ENCODE measurements at regions not wholly inside any gene's neighbourhood (a gene's known extent, or its start where the extent isn't known, plus 50 kb on each side); places are given as distances from the start of the nearest gene placed in this dataset.

DNA sequence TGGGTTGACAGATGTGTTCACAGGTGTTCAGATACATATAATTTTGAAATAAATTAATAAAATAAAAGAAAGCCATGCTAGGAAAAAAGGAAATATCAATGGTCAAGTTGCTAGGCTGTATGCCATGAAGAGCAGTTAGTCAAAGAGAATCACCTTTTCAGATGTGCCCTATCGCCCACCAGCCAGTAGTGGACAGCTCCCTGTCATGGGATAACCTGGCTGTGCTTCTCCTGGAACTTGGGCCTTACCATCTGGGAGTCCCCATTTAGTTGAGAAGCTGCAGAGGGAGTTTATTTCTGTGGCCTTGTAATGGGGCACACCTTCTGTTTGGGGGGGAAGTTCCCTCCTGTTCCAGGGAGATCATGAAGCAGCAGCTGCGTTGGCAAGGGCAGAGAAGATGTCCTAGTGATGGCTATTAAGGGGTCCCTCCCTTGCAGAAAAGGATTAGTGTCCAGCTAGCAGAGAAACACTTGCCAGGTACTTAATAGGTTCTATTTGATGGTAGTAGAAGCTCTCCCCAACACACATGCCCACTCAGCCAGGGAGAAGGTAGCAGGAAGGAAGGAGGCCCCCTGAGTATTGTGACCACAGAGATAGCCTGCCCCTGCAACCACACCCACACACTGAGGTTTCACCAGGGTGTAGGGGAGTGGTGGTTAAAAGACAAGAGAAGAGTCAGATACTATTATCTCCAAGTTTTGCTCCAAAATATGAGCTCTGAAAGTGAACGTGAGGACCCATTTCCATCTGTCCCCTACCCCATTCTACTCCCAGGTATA is 117.7 kb downstream of the B3GNT2 start:
- no peak for DNase-seq (ENCODE audit: extremely low read depth, low read depth)
- TF ChIP-seq, protein P1, sequence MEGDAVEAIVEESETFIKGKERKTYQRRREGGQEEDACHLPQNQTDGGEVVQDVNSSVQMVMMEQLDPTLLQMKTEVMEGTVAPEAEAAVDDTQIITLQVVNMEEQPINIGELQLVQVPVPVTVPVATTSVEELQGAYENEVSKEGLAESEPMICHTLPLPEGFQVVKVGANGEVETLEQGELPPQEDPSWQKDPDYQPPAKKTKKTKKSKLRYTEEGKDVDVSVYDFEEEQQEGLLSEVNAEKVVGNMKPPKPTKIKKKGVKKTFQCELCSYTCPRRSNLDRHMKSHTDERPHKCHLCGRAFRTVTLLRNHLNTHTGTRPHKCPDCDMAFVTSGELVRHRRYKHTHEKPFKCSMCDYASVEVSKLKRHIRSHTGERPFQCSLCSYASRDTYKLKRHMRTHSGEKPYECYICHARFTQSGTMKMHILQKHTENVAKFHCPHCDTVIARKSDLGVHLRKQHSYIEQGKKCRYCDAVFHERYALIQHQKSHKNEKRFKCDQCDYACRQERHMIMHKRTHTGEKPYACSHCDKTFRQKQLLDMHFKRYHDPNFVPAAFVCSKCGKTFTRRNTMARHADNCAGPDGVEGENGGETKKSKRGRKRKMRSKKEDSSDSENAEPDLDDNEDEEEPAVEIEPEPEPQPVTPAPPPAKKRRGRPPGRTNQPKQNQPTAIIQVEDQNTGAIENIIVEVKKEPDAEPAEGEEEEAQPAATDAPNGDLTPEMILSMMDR (IDR thresholded peaks at IDR 0.05; ENCODE audit: low read depth, low read length): no peak

DNA sequence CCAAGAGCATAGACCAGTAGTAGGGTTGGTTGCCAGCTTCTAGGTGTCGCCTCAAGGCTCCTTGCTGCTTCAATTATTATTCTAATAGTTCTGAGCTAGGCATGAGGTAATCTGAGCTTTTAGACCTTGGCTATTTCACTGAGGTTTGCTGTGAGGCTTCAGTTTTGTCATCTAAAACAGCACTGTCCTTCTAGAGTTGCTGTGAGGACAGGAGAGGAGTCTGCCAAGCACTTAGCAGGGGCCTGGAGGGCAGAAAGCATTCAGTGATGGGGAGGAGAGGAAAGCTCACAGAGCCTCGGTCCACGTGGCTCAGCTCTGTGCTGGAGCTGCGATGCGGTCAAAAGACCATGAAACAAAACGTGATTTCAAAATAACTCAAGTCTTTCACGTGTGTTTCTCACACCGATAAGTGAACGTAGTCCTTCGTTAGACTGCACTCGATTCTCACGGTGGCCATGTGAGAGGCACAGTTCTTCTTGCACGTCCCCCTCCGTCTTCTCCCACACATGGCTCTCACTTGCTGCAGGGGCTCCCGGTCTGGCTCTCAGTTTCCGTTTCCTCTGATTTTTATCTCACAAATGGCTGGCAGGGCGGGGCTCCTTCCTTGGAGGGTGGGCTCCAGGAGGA is 113.7 kb downstream of the B3GNT2 start:
- TF ChIP-seq, protein P1 (IDR thresholded peaks at IDR 0.05; ENCODE audit: low read depth, low read length): no peak
- no peak for DNase-seq (ENCODE audit: extremely low read depth, low read depth)

DNA sequence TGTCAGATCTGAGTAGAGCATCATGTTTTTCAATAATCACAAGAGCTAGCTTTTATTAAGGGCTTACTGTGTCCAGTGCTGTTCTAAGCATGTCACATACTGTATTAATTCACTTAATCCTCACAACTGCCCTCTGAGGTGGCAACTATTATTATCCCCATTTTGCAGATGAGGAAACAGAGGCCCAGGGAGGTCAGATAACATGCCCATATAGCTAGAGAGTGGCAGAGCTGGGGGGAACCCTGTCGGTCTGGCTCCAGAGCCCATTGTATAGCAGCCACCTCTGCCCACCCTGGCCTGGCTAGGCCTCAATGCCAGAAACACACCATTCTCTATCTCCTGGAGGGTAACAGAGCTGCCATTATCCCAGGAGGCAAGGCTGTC is 113.2 kb downstream of the B3GNT2 start:
- TF ChIP-seq, protein P1 (IDR thresholded peaks at IDR 0.05; ENCODE audit: low read depth, low read length): no peak
- DNase-seq (ENCODE audit: extremely low read depth, low read depth): no peak

DNA sequence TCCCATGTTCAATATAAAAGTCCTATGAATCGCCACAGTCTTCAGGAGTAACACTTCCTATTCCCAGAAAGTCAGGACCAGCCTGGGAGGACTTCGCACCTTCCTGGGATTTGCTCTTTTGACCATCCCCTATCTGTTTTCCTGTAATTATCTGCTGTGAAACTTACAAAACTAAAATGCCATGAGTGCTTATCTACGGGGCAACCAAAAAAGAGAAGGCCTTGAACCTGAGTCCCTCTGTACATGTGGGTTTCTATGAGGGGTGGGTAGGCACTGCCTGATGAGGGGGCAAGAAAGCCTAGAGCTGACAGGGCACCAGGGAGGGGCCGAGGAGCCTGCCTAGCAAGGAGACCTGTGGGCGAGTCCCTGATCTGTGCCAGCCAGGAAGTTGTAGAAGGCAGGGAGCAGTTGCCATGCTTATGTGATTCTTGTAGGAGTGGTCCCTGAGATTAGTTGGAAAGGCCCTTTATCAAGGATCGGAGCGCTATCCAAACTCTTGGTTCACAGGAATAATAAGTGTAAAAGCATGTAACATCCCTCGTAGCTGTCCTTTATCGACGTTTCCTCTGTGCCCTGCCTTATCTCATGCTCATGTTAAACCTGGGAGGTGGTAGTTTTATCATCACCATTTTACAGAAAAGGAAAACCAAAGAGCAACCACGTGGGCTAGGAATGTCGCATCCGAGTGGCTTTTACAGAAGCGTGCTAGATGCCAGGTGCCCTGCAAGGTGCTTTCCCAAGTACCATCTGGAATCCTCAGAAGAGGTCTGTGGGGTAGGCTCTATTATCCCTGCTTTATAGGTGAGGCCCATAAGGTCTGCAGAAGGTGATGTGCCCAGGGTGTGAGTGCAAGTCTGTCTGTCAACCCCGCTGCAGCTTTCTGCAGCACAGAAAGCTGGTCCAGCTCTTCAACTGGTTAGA is 111.8 kb downstream of the B3GNT2 start:
- TF ChIP-seq, protein P1 (IDR thresholded peaks at IDR 0.05; ENCODE audit: low read depth, low read length): no peak
- no peak for DNase-seq (ENCODE audit: extremely low read depth, low read depth)

DNA sequence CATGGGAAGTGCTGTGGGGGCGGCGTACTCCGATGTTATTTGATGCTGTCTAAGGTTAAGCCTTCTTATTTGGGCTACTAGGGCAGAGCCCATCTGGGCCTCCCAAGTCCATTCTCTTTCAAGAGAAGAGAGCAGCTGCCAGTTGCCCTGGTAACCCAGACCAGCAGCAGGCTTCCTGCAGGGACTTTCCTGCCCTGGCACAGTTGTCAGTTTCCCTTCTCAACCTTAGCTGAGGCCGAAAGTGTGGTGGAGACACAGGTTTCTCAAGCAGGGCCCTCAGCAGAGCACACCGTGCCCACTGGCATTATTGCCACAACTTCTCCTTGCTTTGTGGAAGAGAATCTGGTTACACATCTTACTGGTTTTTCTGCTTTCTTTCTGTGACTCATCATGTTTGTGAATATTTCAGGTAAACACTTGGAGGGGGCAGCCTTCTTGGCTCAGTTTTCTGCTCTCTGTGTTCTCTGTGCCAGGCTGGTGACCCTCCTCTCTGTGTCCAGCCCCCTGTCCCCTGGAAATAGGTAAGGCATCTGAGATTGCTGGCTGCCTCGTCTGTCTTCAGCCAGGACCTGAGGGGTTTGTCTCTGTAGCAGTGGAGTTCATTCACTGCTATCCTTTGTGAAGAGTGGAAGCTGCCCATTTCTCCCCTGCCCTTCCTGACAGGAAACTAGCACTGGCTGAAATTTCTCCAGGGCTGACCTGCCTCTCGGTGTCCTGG is 111.0 kb downstream of the B3GNT2 start:
- DNase-seq (ENCODE audit: extremely low read depth, low read depth): no peak
- TF ChIP-seq, protein P1 (IDR thresholded peaks at IDR 0.05; ENCODE audit: low read depth, low read length): no peak

DNA sequence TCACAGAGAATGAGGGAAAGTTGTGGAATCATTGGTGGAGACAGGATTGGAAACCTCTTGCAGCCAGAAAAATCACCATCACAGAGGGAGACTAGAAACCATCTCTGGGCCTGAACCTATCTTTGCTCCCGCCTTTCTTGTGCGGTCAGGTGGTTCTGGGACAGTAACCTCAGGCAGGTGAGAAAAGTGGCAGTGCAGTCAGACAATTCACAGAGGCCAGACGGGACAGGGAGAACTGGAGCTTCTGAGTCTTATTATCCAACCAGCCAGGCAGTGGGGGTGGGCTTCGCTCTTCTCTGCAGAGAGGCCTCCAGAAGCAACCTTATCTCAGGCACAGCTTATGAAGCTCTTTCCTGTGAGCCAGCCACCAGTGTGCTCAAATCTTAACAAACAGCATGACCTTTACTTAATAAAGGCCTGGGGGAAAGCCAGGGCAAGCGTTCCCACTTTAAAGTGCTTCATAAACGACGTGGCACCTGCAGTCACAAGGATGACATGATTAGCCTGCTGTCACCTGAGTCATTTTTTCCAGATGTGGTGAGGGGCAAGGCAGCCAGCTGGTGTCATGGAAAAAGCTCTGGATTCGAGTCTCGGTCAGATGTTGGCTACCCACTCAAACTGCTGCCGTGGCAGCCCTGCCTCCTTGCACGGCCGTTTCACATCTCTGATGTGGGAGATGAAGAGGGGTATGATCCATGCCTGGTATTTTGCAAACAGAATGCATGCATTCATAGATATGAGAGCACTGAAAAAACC is 109.7 kb downstream of the B3GNT2 start:
- no peak for DNase-seq (ENCODE audit: extremely low read depth, low read depth)
- TF ChIP-seq, protein P1 (IDR thresholded peaks at IDR 0.05; ENCODE audit: low read depth, low read length): no peak
